Smooth muscle cell (in vitro differentiated cells): ENCODE measurements at regions not wholly inside any gene's neighbourhood (a gene's known extent, or its start where the extent isn't known, plus 50 kb on each side); places are given as distances from the start of the nearest gene placed in this dataset.
A peak's percentile ranks its signal among the peaks of the same experiment; 100 is the strongest.

ENCODE experiments used
- DNase-seq: peaks from one replicate; lab custom pipeline; 2025; ENCODE audit not compliant: unreplicated experiment; lab: John Stamatoyannopoulos, UW
- H2AFZ ChIP-seq: fragments of 200-600 bp; sonication (generic); 2 replicates; pipeline ENCODE4 v1.6.0; 2016; ENCODE audit warnings: antibody characterized with exemption, low read depth, mild to moderate bottlenecking
- H3F3A ChIP-seq: fragments of 200-600 bp; sonication (generic); 2 replicates; pipeline ENCODE4 v1.6.0; 2017; ENCODE audit warnings: antibody characterized with exemption, low read depth
- H3K27ac ChIP-seq: fragments of 200-600 bp; sonication (generic); 2 replicates; pipeline ENCODE4 v1.5.1; 2016; ENCODE audit warnings: low read depth, mild to moderate bottlenecking
- H3K27me3 ChIP-seq: fragments of 200-600 bp; sonication (generic); 2 replicates; pipeline ENCODE4 v1.6.1; 2016; ENCODE audit warnings: low read depth, mild to moderate bottlenecking
- H3K36me3 ChIP-seq: fragments of 200-600 bp; sonication (generic); 2 replicates; pipeline ENCODE4 v1.5.1; 2016; ENCODE audit warnings: low read depth
- H3K4me1 ChIP-seq: fragments of 200-600 bp; sonication (generic); 2 replicates; pipeline ENCODE4 v1.5.1; 2016; ENCODE audit warnings: low read depth
- H3K4me2 ChIP-seq: fragments of 200-600 bp; sonication (generic); 2 replicates; pipeline ENCODE4 v1.6.0; 2016; ENCODE audit warnings: mild to moderate bottlenecking
- H3K4me3 ChIP-seq: fragments of 200-600 bp; sonication (generic); 2 replicates; pipeline ENCODE4 v1.5.1; 2016; ENCODE audit warnings: mild to moderate bottlenecking
- H3K79me2 ChIP-seq: fragments of 200-600 bp; sonication (generic); 2 replicates; pipeline ENCODE4 v1.6.0; 2016; ENCODE audit warnings: low read depth, mild to moderate bottlenecking
- H3K9ac ChIP-seq: fragments of 200-600 bp; sonication (generic); 2 replicates; pipeline ENCODE4 v1.6.0; 2016; ENCODE audit warnings: low read depth
- H3K9me3 ChIP-seq: fragments of 200-600 bp; sonication (generic); replicated peaks from 2 replicates; pipeline ENCODE4 v1.5.1; 2016; ENCODE audit warnings: low read depth
- H4K20me1 ChIP-seq: fragments of 200-600 bp; sonication (generic); 2 replicates; pipeline ENCODE4 v1.6.0; 2016; ENCODE audit warnings: low read depth
- CTCF ChIP-seq: fragments of 200-600 bp; sonication (generic); IDR thresholded peaks from 2 replicates; pipeline ENCODE4 v1.5.1; 2017; ENCODE audit warnings: borderline replicate concordance, mild to moderate bottlenecking, antibody characterized with exemption; ENCODE audit not compliant: insufficient read depth, poor library complexity, severe bottlenecking
- WGBS: methylation state at CpG from one replicate; pipeline ENCODE4 v1.1.7; 2016; ENCODE audit warnings: low lambda C conversion rate; 5-methylcytosine and 5-hydroxymethylcytosine counted together

DNA sequence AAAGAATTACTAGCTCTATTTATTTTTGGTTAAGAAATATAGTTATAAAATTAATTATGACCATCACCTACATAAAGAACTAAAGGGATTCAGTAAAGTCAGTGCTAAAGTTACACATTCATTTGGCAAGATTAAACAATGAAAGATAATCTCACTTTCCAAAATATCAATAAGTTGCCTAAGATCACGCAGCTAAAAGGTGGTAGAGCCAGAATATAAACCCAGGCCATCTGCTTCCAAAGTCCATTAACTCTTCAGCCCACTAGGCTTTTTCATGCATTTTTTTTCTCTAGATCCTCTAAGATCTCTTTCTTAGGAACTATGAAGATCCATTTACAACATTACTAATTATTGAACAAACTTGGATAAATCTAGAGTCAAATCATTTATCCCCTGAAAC lies 66.6 kb upstream of the RND3 start:
- no peaks in the 10 kb centered on the region for H4K20me1 ChIP-seq
- no peaks in the 10 kb centered on the region for H3K27me3 ChIP-seq
- no peak overlapping the region for H3K4me3 ChIP-seq
- no peak for DNase-seq
- no peak overlapping the region for H3K27ac ChIP-seq
- no peaks in the 10 kb centered on the region for H3K4me1 ChIP-seq
- H3K9me3 ChIP-seq = no peaks in the 10 kb centered on the region
- no peak overlapping the region for H3K9ac ChIP-seq
- H2AFZ ChIP-seq = no peak overlapping the region
- H3K36me3 ChIP-seq = no peaks in the 10 kb centered on the region
- TF ChIP-seq CTCF = no peak
- H3F3A ChIP-seq = no peaks in the 10 kb centered on the region
- H3K4me2 ChIP-seq = no peak overlapping the region
- H3K79me2 ChIP-seq = no peaks in the 10 kb centered on the region
- 91% methylated on average over 1 of the region's 1 CpG for WGBS

- no peak overlapping the region for H3K27ac ChIP-seq
- H3K4me2 ChIP-seq = no peak overlapping the region
- H3K27me3 ChIP-seq = no peaks in the 10 kb centered on the region
- H3K79me2 ChIP-seq = no peaks in the 10 kb centered on the region
- H3K36me3 ChIP-seq = no peaks in the 10 kb centered on the region
- no peaks in the 10 kb centered on the region for H3K4me1 ChIP-seq
- no peak overlapping the region for H3K9ac ChIP-seq
- H3K9me3 ChIP-seq = no peaks in the 10 kb centered on the region
- DNase-seq = no peak
- no peaks in the 10 kb centered on the region for H4K20me1 ChIP-seq
- H3F3A ChIP-seq = no peaks in the 10 kb centered on the region
- no peak for TF ChIP-seq CTCF
- no peak overlapping the region for H2AFZ ChIP-seq
- no peak overlapping the region for H3K4me3 ChIP-seq
- 93% methylated on average over 5 of the region's 5 CpGs for WGBS
Measured at GRCh38 chr2:150552041-150552820, 64.8 kb upstream of the RND3 start.

DNA sequence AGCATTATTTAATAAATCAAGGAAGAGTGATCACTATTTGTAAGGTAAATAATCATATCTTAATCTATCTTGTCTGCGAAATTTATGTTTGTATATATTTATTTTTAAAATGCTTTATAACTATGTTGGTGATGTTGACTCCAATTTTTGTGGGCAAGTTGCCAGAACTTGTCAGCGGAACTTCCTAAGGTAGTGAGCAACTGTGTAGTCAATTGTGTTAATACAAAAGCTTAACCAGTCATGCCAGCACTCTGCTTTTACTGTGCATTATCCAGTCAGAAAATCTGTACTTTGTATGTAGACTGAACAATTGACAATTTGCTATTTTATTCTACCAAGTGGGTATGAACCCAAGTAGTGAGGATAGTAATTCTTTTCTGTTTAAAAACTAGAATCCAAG lies 61.9 kb upstream of the RND3 start:
- H3K79me2 ChIP-seq = no peaks in the 10 kb centered on the region
- H3K27me3 ChIP-seq = no peaks in the 10 kb centered on the region
- H3F3A ChIP-seq = no peaks in the 10 kb centered on the region
- no peak for DNase-seq
- H3K4me3 ChIP-seq = no peak overlapping the region
- no peak overlapping the region for H2AFZ ChIP-seq
- H3K27ac ChIP-seq = no peak overlapping the region
- H3K9me3 ChIP-seq = no peaks in the 10 kb centered on the region
- no peak overlapping the region for H3K9ac ChIP-seq
- no peaks in the 10 kb centered on the region for H3K36me3 ChIP-seq
- TF ChIP-seq CTCF = no peak
- no peaks in the 10 kb centered on the region for H3K4me1 ChIP-seq
- WGBS = 100% methylated on average over 2 of the region's 2 CpGs
- H3K4me2 ChIP-seq = no peak overlapping the region
- H4K20me1 ChIP-seq = no peaks in the 10 kb centered on the region

- no peak for DNase-seq
- Histone ChIP-seq H3K36me3 (no peaks in the 10 kb centered on the region), H4K20me1 (no peaks in the 10 kb centered on the region), H3K4me1 (no peaks in the 10 kb centered on the region), H3K4me3 (no peak overlapping the region), H3K79me2 (no peaks in the 10 kb centered on the region), H2AFZ (no peak overlapping the region), H3K9ac (no peak overlapping the region), H3K9me3 (no peaks in the 10 kb centered on the region), H3K4me2 (no peak overlapping the region), H3F3A (no peaks in the 10 kb centered on the region), H3K27me3 (no peaks in the 10 kb centered on the region), H3K27ac (no peak overlapping the region)
- WGBS = 73% methylated on average over 2 of the region's 2 CpGs
- TF ChIP-seq CTCF = peak; percentile 22
Measured at GRCh38 chr2:150548527-150548926, 61.1 kb upstream of the RND3 start.
